IPS-20b (cell line): ENCODE measurements at regions not wholly inside any gene's neighbourhood (a gene's known extent, or its start where the extent isn't known, plus 50 kb on each side); places are given as distances from the start of the nearest gene placed in this dataset.

Experiments
- H3K27ac ChIP-seq: one replicate; pipeline ENCODE4 v1.5.1; 2013; ENCODE audit warnings: low read length
- H3K27me3 ChIP-seq: 2 replicates; pipeline ENCODE4 v1.6.1; 2013; ENCODE audit warnings: mild to moderate bottlenecking, low read length, inconsistent platforms; ENCODE audit not compliant: insufficient read depth
- H3K36me3 ChIP-seq: 2 replicates; pipeline ENCODE4 v1.6.1; 2013; ENCODE audit warnings: low read depth, mild to moderate bottlenecking, inconsistent platforms, low read length, moderate library complexity; ENCODE audit not compliant: insufficient read depth
- H3K4me1 ChIP-seq: 2 replicates; pipeline ENCODE4 v1.6.1; 2013; ENCODE audit warnings: mild to moderate bottlenecking, control low read depth, inconsistent platforms, low read length, moderate library complexity; ENCODE audit not compliant: insufficient read depth
- H3K4me3 ChIP-seq: 2 replicates; pipeline ENCODE4 v1.5.1; 2013; ENCODE audit warnings: mild to moderate bottlenecking, low read length, inconsistent platforms
- H3K9ac ChIP-seq: 2 replicates; pipeline ENCODE4 v1.6.1; 2013; ENCODE audit warnings: low read depth, mild to moderate bottlenecking, inconsistent platforms, low read length, moderate library complexity
- H3K9me3 ChIP-seq: 2 replicates; pipeline ENCODE4 v1.6.1; 2013; ENCODE audit warnings: mild to moderate bottlenecking, low read depth, low read length, inconsistent platforms; ENCODE audit not compliant: insufficient read depth

GRCh38 chr7:3215624-3216585 lies 85.1 kb upstream of the SDK1 start:
- H3K4me1 ChIP-seq = no peaks in the 10 kb centered on the region
- H3K36me3 ChIP-seq = no peaks in the 10 kb centered on the region

GRCh38 chr7:3217166-3217565 lies 83.9 kb upstream of the SDK1 start:
- no peaks in the 10 kb centered on the region for H3K36me3 ChIP-seq
- H3K9me3 ChIP-seq = no peaks in the 10 kb centered on the region
- H3K4me1 ChIP-seq = no peaks in the 10 kb centered on the region
- H3K27ac ChIP-seq = no peak overlapping the region
- H3K4me3 ChIP-seq = no peak overlapping the region
- H3K9ac ChIP-seq = no peak overlapping the region
- H3K27me3 ChIP-seq = no peaks in the 10 kb centered on the region

More at GRCh38 chr7:3215624-3216585, 85.1 kb upstream of the SDK1 start:
- no peak overlapping the region for H3K27ac ChIP-seq
- no peaks in the 10 kb centered on the region for H3K27me3 ChIP-seq
- no peaks in the 10 kb centered on the region for H3K9me3 ChIP-seq
- no peak overlapping the region for H3K4me3 ChIP-seq
- H3K9ac ChIP-seq = no peak overlapping the region

- no peaks in the 10 kb centered on the region for H3K9me3 ChIP-seq
- H3K27me3 ChIP-seq = no peaks in the 10 kb centered on the region
- H3K4me3 ChIP-seq = no peak overlapping the region
- H3K4me1 ChIP-seq = no peaks in the 10 kb centered on the region
- H3K9ac ChIP-seq = no peak overlapping the region
- no peak overlapping the region for H3K27ac ChIP-seq
- no peaks in the 10 kb centered on the region for H3K36me3 ChIP-seq
Observed at GRCh38 chr7:3218411-3219225, 82.4 kb upstream of the SDK1 start.

GRCh38 chr7:3229904-3230470 lies 71.1 kb upstream of the SDK1 start:
- peaks cover 6% of the 10 kb centered on the region; the same call in 1 of the 2 replicates for H3K4me1 ChIP-seq

GRCh38 chr7:3230908-3231307 lies 70.1 kb upstream of the SDK1 start:
- no peaks in the 10 kb centered on the region for H3K27me3 ChIP-seq
- H3K36me3 ChIP-seq = no peaks in the 10 kb centered on the region
- H3K4me1 ChIP-seq = peaks cover 6% of the 10 kb centered on the region; the same call in 1 of the 2 replicates
- H3K27ac ChIP-seq = no peak overlapping the region
- H3K4me3 ChIP-seq = no peak overlapping the region
- H3K9ac ChIP-seq = no peak overlapping the region
- H3K9me3 ChIP-seq = peaks cover 5% of the 10 kb centered on the region; the same call in 1 of the 2 replicates

More at GRCh38 chr7:3229904-3230470, 71.1 kb upstream of the SDK1 start:
- Histone ChIP-seq H3K27ac (no peak overlapping the region), H3K4me3 (no peak overlapping the region), H3K9me3 (no peaks in the 10 kb centered on the region), H3K27me3 (no peaks in the 10 kb centered on the region), H3K9ac (no peak overlapping the region), H3K36me3 (no peaks in the 10 kb centered on the region)

GRCh38 chr7:3232228-3232627 lies 68.8 kb upstream of the SDK1 start:
- no peak overlapping the region for H3K27ac ChIP-seq
- no peaks in the 10 kb centered on the region for H3K4me1 ChIP-seq
- no peak overlapping the region for H3K9ac ChIP-seq
- no peaks in the 10 kb centered on the region for H3K36me3 ChIP-seq
- no peak overlapping the region for H3K4me3 ChIP-seq
- H3K9me3 ChIP-seq = peaks cover 11% of the 10 kb centered on the region; the same call in 1 of the 2 replicates
- no peaks in the 10 kb centered on the region for H3K27me3 ChIP-seq

- H3K27me3 ChIP-seq = no peaks in the 10 kb centered on the region
- H3K4me3 ChIP-seq = no peak overlapping the region
- H3K9me3 ChIP-seq = peaks cover 11% of the 10 kb centered on the region; the same call in 1 of the 2 replicates
- no peak overlapping the region for H3K27ac ChIP-seq
- no peak overlapping the region for H3K9ac ChIP-seq
- no peaks in the 10 kb centered on the region for H3K4me1 ChIP-seq
- no peaks in the 10 kb centered on the region for H3K36me3 ChIP-seq
Observed at GRCh38 chr7:3233301-3233700, 67.8 kb upstream of the SDK1 start.

GRCh38 chr7:3234051-3234450 lies 67.0 kb upstream of the SDK1 start:
- Histone ChIP-seq H3K27ac (no peak overlapping the region), H3K27me3 (no peaks in the 10 kb centered on the region), H3K36me3 (no peaks in the 10 kb centered on the region), H3K9ac (no peak overlapping the region), H3K4me3 (no peak overlapping the region), H3K4me1 (no peaks in the 10 kb centered on the region), H3K9me3 (peaks cover 11% of the 10 kb centered on the region; the same call in 1 of the 2 replicates)

- H3K9me3 ChIP-seq = peaks cover 11% of the 10 kb centered on the region; the same call in 1 of the 2 replicates
- no peak overlapping the region for H3K9ac ChIP-seq
Observed at GRCh38 chr7:3234851-3235250, 66.2 kb upstream of the SDK1 start.

GRCh38 chr7:3235322-3235721 lies 65.7 kb upstream of the SDK1 start:
- H3K27ac ChIP-seq = no peak overlapping the region
- H3K27me3 ChIP-seq = no peaks in the 10 kb centered on the region
- H3K4me1 ChIP-seq = no peaks in the 10 kb centered on the region
- no peaks in the 10 kb centered on the region for H3K36me3 ChIP-seq
- no peak overlapping the region for H3K4me3 ChIP-seq
- H3K9me3 ChIP-seq = peaks cover 11% of the 10 kb centered on the region; the same call in 1 of the 2 replicates
- no peak overlapping the region for H3K9ac ChIP-seq

More at GRCh38 chr7:3234851-3235250, 66.2 kb upstream of the SDK1 start:
- no peaks in the 10 kb centered on the region for H3K36me3 ChIP-seq
- no peaks in the 10 kb centered on the region for H3K4me1 ChIP-seq
- no peak overlapping the region for H3K4me3 ChIP-seq
- H3K27me3 ChIP-seq = no peaks in the 10 kb centered on the region
- no peak overlapping the region for H3K27ac ChIP-seq

GRCh38 chr7:3236268-3236667 lies 64.8 kb upstream of the SDK1 start:
- Histone ChIP-seq H3K27ac (no peak overlapping the region), H3K27me3 (no peaks in the 10 kb centered on the region), H3K36me3 (no peaks in the 10 kb centered on the region), H3K4me3 (no peak overlapping the region), H3K4me1 (no peaks in the 10 kb centered on the region; the same call in 1 of the 2 replicates), H3K9me3 (peaks cover 11% of the 10 kb centered on the region; the same call in 1 of the 2 replicates), H3K9ac (no peak overlapping the region)
